ENCODE measurements at regions not wholly inside any gene's neighbourhood (a gene's known extent, or its start where the extent isn't known, plus 50 kb on each side); places are given as distances from the start of the nearest gene placed in this dataset.

- TF ChIP-seq SCRT1 (tag by site-specific recombination; IDR thresholded peaks at IDR 0.05; ENCODE audit: borderline replicate concordance): peak; percentile 71
- TF ChIP-seq, protein P1, sequence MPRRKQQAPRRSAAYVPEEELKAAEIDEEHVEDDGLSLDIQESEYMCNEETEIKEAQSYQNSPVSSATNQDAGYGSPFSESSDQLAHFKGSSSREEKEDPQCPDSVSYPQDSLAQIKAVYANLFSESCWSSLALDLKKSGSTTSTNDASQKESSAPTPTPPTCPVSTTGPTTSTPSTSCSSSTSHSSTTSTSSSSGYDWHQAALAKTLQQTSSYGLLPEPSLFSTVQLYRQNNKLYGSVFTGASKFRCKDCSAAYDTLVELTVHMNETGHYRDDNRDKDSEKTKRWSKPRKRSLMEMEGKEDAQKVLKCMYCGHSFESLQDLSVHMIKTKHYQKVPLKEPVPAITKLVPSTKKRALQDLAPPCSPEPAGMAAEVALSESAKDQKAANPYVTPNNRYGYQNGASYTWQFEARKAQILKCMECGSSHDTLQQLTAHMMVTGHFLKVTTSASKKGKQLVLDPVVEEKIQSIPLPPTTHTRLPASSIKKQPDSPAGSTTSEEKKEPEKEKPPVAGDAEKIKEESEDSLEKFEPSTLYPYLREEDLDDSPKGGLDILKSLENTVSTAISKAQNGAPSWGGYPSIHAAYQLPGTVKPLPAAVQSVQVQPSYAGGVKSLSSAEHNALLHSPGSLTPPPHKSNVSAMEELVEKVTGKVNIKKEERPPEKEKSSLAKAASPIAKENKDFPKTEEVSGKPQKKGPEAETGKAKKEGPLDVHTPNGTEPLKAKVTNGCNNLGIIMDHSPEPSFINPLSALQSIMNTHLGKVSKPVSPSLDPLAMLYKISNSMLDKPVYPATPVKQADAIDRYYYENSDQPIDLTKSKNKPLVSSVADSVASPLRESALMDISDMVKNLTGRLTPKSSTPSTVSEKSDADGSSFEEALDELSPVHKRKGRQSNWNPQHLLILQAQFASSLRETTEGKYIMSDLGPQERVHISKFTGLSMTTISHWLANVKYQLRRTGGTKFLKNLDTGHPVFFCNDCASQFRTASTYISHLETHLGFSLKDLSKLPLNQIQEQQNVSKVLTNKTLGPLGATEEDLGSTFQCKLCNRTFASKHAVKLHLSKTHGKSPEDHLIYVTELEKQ (tag by site-specific recombination; IDR thresholded peaks at IDR 0.05; ENCODE audit: borderline replicate concordance): no peak
- peak; percentile 80 for TF ChIP-seq SCRT2 (tag by site-specific recombination; IDR thresholded peaks at IDR 0.05)
- peaks cover 8% of the 10 kb centered on the region for H3K4me1 ChIP-seq (ENCODE audit: control insufficient read depth, insufficient read depth, low read length)
- ChIA-PET CTCF (interaction anchor here (0.7 to 7.4 kb wide), 9 partner anchors 14 to 220 kb away, joined by 3 to 67 read pairs (median 4); no protein-coding TSS in a partner anchor), POLR2A (interaction anchor here (1.1 kb wide), 1 partner anchor 99 kb away, joined by 7 read pairs; no protein-coding TSS in a partner anchor)
- H3K27ac ChIP-seq (ENCODE audit: extremely low read depth, low read depth, low read length): no peak overlapping the region
- no peaks in the 10 kb centered on the region for H3K9me3 ChIP-seq (ENCODE audit: control insufficient read depth, insufficient read depth, low read depth, low read length)
- H3K4me3 ChIP-seq (ENCODE audit: low read depth, low read length): no peak overlapping the region
- no peaks in the 10 kb centered on the region for H3K36me3 ChIP-seq (ENCODE audit: control insufficient read depth in 2 of 2, insufficient read depth in 1 of 2, low read length in 2 of 2)
These were observed 99.4 kb upstream of the S1PR1 start for GRCh38 chr1:101137144-101138126.

DNA sequence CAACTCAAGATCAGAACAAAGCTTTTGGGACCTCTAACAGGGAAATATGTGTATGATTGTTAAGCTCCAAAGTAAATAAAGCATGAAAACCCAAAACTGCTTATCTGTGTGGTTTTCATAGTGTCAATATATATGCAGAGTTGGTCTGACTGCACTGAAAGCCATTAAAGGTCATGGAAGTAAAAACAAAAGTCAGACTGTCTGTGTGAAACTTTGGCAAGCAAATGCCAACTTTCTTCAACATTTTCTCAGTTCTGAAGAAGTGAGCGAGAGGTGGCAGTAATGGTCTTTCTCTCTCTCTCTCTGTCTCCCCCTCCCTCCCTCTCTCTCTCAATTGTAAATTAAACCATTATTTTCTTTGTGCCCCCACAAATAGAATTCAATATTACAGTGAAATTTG, 100.1 kb upstream of the S1PR1 start:
- H3K4me3 ChIP-seq (ENCODE audit: low read depth, low read length): no peak overlapping the region
- no peaks in the 10 kb centered on the region for H3K36me3 ChIP-seq (ENCODE audit: control insufficient read depth in 2 of 2, insufficient read depth in 1 of 2, low read length in 2 of 2)
- no peak overlapping the region for H3K27ac ChIP-seq (ENCODE audit: extremely low read depth, low read depth, low read length)
- H3K9me3 ChIP-seq (ENCODE audit: control insufficient read depth, insufficient read depth, low read depth, low read length): no peaks in the 10 kb centered on the region
- peaks cover 8% of the 10 kb centered on the region for H3K4me1 ChIP-seq (ENCODE audit: control insufficient read depth, insufficient read depth, low read length)
- CTCF ChIA-PET: interaction anchor here (0.7 to 7.4 kb wide), 10 partner anchors 14 to 221 kb away, joined by 3 to 67 read pairs (median 4); no protein-coding TSS in a partner anchor
- POLR2A ChIA-PET: interaction anchor here (1.1 kb wide), 1 partner anchor 99 kb away, joined by 7 read pairs; no protein-coding TSS in a partner anchor
- TF ChIP-seq ZNF404 (tag by site-specific recombination; IDR thresholded peaks at IDR 0.05) (no peak), ZNF654 (tag by site-specific recombination; IDR thresholded peaks at IDR 0.05; ENCODE audit: low read depth) (peak; percentile 50; the same call in 1 of the 2 replicates), ZSCAN23 (tag by site-specific recombination; IDR thresholded peaks at IDR 0.05) (no peak), ZNF138 (tag by site-specific recombination; IDR thresholded peaks at IDR 0.05; ENCODE audit: borderline replicate concordance) (no peak), ZNF175 (tag by site-specific recombination; IDR thresholded peaks at IDR 0.05) (no peak), ZSCAN30 (tag by site-specific recombination; IDR thresholded peaks at IDR 0.05) (no peak), ZNF549 (tag by site-specific recombination; IDR thresholded peaks at IDR 0.05) (no peak), ZNF704 (tag by site-specific recombination; IDR thresholded peaks at IDR 0.05) (no peak), ZBTB7A (tag by site-specific recombination; IDR thresholded peaks at IDR 0.05; ENCODE audit: low read depth) (no peak), PRDM2 (tag by site-specific recombination; IDR thresholded peaks at IDR 0.05; ENCODE audit: borderline replicate concordance) (no peak), ZNF596 (tag by site-specific recombination; IDR thresholded peaks at IDR 0.05) (0 out of 2 replicates have a peak, but pooled peaks have one; percentile 33), ZNF16 (tag by site-specific recombination; IDR thresholded peaks at IDR 0.05; ENCODE audit: low read depth) (no peak), MYNN (tag by site-specific recombination; IDR thresholded peaks at IDR 0.05; ENCODE audit: borderline replicate concordance) (no peak), PRDM1 (tag by site-specific recombination; IDR thresholded peaks at IDR 0.05) (peak; percentile 15; the same call in 1 of the 2 replicates)
- TF ChIP-seq, protein P2, sequence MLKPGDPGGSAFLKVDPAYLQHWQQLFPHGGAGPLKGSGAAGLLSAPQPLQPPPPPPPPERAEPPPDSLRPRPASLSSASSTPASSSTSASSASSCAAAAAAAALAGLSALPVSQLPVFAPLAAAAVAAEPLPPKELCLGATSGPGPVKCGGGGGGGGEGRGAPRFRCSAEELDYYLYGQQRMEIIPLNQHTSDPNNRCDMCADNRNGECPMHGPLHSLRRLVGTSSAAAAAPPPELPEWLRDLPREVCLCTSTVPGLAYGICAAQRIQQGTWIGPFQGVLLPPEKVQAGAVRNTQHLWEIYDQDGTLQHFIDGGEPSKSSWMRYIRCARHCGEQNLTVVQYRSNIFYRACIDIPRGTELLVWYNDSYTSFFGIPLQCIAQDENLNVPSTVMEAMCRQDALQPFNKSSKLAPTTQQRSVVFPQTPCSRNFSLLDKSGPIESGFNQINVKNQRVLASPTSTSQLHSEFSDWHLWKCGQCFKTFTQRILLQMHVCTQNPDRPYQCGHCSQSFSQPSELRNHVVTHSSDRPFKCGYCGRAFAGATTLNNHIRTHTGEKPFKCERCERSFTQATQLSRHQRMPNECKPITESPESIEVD (tag by site-specific recombination; IDR thresholded peaks at IDR 0.05): no peak

Data from HEK293 (cell line).